Smooth muscle cell (in vitro differentiated cells): ENCODE measurements at regions not wholly inside any gene's neighbourhood (a gene's known extent, or its start where the extent isn't known, plus 50 kb on each side); places are given as distances from the start of the nearest gene placed in this dataset.

ENCODE experiments used
- DNase-seq: peaks from one replicate; lab custom pipeline; 2025; ENCODE audit not compliant: unreplicated experiment; lab: John Stamatoyannopoulos, UW
- H2AFZ ChIP-seq: fragments of 200-600 bp; sonication (generic); 2 replicates; pipeline ENCODE4 v1.6.0; 2016; ENCODE audit warnings: antibody characterized with exemption, low read depth, mild to moderate bottlenecking
- H3F3A ChIP-seq: fragments of 200-600 bp; sonication (generic); 2 replicates; pipeline ENCODE4 v1.6.0; 2017; ENCODE audit warnings: antibody characterized with exemption, low read depth
- H3K27ac ChIP-seq: fragments of 200-600 bp; sonication (generic); 2 replicates; pipeline ENCODE4 v1.5.1; 2016; ENCODE audit warnings: low read depth, mild to moderate bottlenecking
- H3K27me3 ChIP-seq: fragments of 200-600 bp; sonication (generic); 2 replicates; pipeline ENCODE4 v1.6.1; 2016; ENCODE audit warnings: low read depth, mild to moderate bottlenecking
- H3K36me3 ChIP-seq: fragments of 200-600 bp; sonication (generic); 2 replicates; pipeline ENCODE4 v1.5.1; 2016; ENCODE audit warnings: low read depth
- H3K4me1 ChIP-seq: fragments of 200-600 bp; sonication (generic); 2 replicates; pipeline ENCODE4 v1.5.1; 2016; ENCODE audit warnings: low read depth
- H3K4me2 ChIP-seq: fragments of 200-600 bp; sonication (generic); 2 replicates; pipeline ENCODE4 v1.6.0; 2016; ENCODE audit warnings: mild to moderate bottlenecking
- H3K4me3 ChIP-seq: fragments of 200-600 bp; sonication (generic); 2 replicates; pipeline ENCODE4 v1.5.1; 2016; ENCODE audit warnings: mild to moderate bottlenecking
- H3K79me2 ChIP-seq: fragments of 200-600 bp; sonication (generic); 2 replicates; pipeline ENCODE4 v1.6.0; 2016; ENCODE audit warnings: low read depth, mild to moderate bottlenecking
- H3K9ac ChIP-seq: fragments of 200-600 bp; sonication (generic); 2 replicates; pipeline ENCODE4 v1.6.0; 2016; ENCODE audit warnings: low read depth
- H3K9me3 ChIP-seq: fragments of 200-600 bp; sonication (generic); replicated peaks from 2 replicates; pipeline ENCODE4 v1.5.1; 2016; ENCODE audit warnings: low read depth
- H4K20me1 ChIP-seq: fragments of 200-600 bp; sonication (generic); 2 replicates; pipeline ENCODE4 v1.6.0; 2016; ENCODE audit warnings: low read depth
- WGBS: methylation state at CpG from one replicate; pipeline ENCODE4 v1.1.7; 2016; ENCODE audit warnings: low lambda C conversion rate; 5-methylcytosine and 5-hydroxymethylcytosine counted together
- TF ChIP-seq, protein P1 (sequence below): fragments of 200-600 bp; sonication (generic); IDR thresholded peaks from 2 replicates; pipeline ENCODE4 v1.5.1; 2017; ENCODE audit warnings: borderline replicate concordance, mild to moderate bottlenecking, antibody characterized with exemption; ENCODE audit not compliant: insufficient read depth, poor library complexity, severe bottlenecking

DNA sequence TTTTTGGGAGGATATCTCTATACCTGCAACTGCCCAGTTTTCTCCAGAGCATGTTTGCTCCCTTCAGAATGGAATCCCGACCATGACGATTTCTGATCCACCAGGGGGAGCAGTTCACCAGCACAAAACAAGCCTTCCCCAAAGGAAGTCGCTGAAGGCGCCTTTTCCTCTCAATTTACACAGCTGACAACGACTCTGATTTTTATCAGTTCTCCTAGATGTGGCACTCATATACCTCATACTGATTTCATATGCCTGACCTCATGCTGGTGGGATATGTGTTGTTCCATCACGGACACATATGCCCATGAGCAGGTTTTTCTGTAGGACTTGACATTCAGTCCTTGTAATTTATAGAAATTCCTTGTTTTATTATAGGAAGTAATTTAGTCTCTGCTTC lies 1028.2 kb downstream of the MCTP2 start:
- H3K9me3 ChIP-seq = no peaks in the 10 kb centered on the region
- no peaks in the 10 kb centered on the region for H3F3A ChIP-seq
- H3K27me3 ChIP-seq = no peaks in the 10 kb centered on the region
- H3K4me3 ChIP-seq = peak overlapping the region; percentile 11
- no peak overlapping the region for H3K9ac ChIP-seq
- 4% methylated on average over 6 of the region's 6 CpGs for WGBS
- no peaks in the 10 kb centered on the region for H3K79me2 ChIP-seq
- H4K20me1 ChIP-seq = no peaks in the 10 kb centered on the region
- peaks cover 16% of the 10 kb centered on the region for H3K4me1 ChIP-seq
- H3K36me3 ChIP-seq = no peaks in the 10 kb centered on the region
- no peak overlapping the region for H2AFZ ChIP-seq
- TF ChIP-seq, protein P1, sequence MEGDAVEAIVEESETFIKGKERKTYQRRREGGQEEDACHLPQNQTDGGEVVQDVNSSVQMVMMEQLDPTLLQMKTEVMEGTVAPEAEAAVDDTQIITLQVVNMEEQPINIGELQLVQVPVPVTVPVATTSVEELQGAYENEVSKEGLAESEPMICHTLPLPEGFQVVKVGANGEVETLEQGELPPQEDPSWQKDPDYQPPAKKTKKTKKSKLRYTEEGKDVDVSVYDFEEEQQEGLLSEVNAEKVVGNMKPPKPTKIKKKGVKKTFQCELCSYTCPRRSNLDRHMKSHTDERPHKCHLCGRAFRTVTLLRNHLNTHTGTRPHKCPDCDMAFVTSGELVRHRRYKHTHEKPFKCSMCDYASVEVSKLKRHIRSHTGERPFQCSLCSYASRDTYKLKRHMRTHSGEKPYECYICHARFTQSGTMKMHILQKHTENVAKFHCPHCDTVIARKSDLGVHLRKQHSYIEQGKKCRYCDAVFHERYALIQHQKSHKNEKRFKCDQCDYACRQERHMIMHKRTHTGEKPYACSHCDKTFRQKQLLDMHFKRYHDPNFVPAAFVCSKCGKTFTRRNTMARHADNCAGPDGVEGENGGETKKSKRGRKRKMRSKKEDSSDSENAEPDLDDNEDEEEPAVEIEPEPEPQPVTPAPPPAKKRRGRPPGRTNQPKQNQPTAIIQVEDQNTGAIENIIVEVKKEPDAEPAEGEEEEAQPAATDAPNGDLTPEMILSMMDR = peak; percentile 83
- DNase-seq = peak; percentile 6
- H3K4me2 ChIP-seq = peak overlapping the region; percentile 76
- no peak overlapping the region for H3K27ac ChIP-seq

DNA sequence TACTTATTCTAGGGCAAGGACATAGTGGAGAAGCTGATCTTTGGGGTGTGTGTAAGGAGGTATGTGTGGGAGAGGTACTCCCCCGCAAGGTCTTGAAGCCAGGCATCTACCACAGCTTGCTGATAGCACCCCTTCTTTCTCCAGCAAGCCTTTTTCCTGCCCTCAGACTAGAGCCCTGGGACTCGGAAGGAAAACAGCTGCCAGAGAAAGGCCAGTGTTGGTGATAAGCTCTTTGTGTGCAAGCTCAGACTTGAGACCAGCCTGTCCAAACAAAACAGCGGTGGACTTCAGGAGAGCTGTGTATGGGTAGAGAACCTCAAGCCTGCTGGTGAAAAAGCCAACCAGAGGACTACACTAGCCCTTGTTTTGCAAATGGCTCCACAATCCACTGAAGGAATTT lies 1028.6 kb downstream of the MCTP2 start:
- Histone ChIP-seq H3K9me3 (no peaks in the 10 kb centered on the region), H3K36me3 (no peaks in the 10 kb centered on the region), H3K9ac (no peak overlapping the region), H2AFZ (no peak overlapping the region), H3K27ac (no peak overlapping the region), H4K20me1 (no peaks in the 10 kb centered on the region), H3K4me1 (peaks cover 18% of the 10 kb centered on the region), H3K4me3 (peak overlapping the region; percentile 11), H3F3A (no peaks in the 10 kb centered on the region), H3K4me2 (peak overlapping the region; percentile 76), H3K79me2 (no peaks in the 10 kb centered on the region), H3K27me3 (no peaks in the 10 kb centered on the region)
- 42% methylated on average over 3 of the region's 3 CpGs for WGBS
- DNase-seq = no peak
- TF ChIP-seq, protein P1 = no peak

DNA sequence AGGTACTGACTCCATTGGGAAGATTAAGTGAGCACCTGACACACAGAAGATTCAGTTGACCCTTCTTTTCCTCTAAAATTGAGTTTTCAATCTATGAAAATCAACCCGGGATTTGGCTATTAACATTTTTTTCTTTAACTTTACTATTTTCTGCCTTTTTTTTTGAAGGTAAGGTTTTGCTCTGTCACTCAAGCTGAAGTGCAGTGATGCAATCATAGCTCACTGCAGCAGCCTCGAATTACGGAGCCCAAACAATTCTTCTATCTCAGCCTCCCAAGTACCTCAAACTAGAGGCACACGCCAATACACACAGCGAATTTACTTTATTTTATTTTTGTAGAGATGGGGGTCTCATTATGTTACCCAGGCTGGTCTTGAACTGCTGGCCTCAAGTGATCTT lies 1029.5 kb downstream of the MCTP2 start:
- Histone ChIP-seq H3K9me3 (no peaks in the 10 kb centered on the region), H3K9ac (no peak overlapping the region), H3K36me3 (no peaks in the 10 kb centered on the region), H3K27ac (no peak overlapping the region), H3K4me1 (peaks cover 25% of the 10 kb centered on the region), H3K4me3 (no peak overlapping the region), H3K79me2 (no peaks in the 10 kb centered on the region), H4K20me1 (no peaks in the 10 kb centered on the region), H3F3A (no peaks in the 10 kb centered on the region), H3K27me3 (no peaks in the 10 kb centered on the region), H3K4me2 (no peak overlapping the region), H2AFZ (no peak overlapping the region)
- WGBS = 95% methylated on average over 5 of the region's 5 CpGs
- TF ChIP-seq, protein P1 = no peak
- no peak for DNase-seq

DNA sequence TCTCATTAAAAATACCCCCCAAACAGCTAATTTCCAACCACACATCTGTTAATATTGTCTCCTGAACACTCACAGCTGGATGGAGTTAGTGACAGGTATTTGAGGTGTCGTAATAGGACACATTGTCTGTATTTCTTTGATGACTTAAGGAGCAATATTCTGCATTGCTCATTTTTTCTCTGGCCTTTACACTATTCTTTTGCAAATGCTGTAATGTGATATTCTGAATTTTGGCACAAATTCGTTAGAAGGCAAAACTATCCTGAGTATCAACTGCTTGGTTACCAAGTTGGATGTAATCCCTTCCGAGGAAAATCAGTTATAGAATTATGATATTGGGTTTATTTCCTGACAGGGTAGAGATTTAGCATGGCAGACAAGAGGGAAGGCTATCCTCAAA lies 1030.2 kb downstream of the MCTP2 start:
- 95% methylated on average over 3 of the region's 3 CpGs for WGBS
- H3F3A ChIP-seq = no peaks in the 10 kb centered on the region
- H3K27me3 ChIP-seq = no peaks in the 10 kb centered on the region
- H2AFZ ChIP-seq = no peak overlapping the region
- no peak overlapping the region for H3K9ac ChIP-seq
- H3K36me3 ChIP-seq = no peaks in the 10 kb centered on the region
- peaks cover 28% of the 10 kb centered on the region for H3K4me1 ChIP-seq
- DNase-seq = no peak
- H3K9me3 ChIP-seq = no peaks in the 10 kb centered on the region
- TF ChIP-seq, protein P1 = no peak
- no peaks in the 10 kb centered on the region for H3K79me2 ChIP-seq
- H3K4me2 ChIP-seq = no peak overlapping the region
- H4K20me1 ChIP-seq = no peaks in the 10 kb centered on the region
- no peak overlapping the region for H3K27ac ChIP-seq
- no peak overlapping the region for H3K4me3 ChIP-seq
